Amniotic epithelial cell (primary cell): ENCODE measurements at regions not wholly inside any gene's neighbourhood (a gene's known extent, or its start where the extent isn't known, plus 50 kb on each side); places are given as distances from the start of the nearest gene placed in this dataset.

Experiments
- DNase-seq: peaks from one replicate; pipeline ENCODE4 v3.0.0-alpha.2; 2010; ENCODE audit warnings: low read depth

DNA sequence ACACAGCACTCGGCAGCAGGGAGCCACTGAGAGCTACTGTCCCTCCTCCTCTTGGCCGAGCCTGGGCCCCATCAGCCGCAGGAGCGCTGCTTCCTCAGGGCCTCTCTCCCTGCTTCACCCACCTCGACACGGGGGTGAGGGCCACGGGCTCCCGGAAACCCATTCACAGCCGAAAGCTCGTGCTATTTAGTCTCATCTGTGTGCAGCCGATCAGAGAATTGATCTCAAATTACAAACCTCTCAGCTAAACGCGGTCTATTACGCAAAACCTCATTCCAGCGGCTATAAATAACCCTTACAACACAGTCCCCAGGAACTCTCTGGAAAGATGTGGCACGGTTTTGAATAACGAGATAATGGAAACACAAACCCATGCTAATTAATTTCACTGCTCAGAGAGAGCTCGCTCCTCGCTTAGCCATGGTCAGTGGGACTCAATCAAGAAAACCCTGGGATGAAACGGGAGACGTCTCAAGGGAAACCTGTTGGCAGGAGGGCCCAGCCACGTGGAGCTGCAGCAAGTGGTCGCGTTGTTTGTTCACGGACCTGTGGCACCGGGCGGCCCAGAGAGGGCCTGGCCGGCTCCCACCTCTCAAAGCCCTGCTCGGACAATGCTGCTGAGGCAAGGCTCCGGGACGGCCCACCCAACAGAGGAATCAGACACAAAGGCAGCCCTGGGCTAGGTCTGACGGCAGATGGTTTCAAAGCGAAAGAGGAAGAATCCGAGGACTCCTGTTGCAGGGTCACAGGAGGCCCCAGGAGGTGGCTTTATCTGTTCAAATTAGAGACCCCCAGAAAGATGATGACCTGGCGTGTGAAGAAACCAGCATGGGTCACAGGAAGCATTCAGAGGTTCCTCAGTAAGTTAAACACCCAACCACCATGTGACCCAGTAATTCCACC lies 210.5 kb downstream of the CTTN start:
- DNase-seq: no peak

DNA sequence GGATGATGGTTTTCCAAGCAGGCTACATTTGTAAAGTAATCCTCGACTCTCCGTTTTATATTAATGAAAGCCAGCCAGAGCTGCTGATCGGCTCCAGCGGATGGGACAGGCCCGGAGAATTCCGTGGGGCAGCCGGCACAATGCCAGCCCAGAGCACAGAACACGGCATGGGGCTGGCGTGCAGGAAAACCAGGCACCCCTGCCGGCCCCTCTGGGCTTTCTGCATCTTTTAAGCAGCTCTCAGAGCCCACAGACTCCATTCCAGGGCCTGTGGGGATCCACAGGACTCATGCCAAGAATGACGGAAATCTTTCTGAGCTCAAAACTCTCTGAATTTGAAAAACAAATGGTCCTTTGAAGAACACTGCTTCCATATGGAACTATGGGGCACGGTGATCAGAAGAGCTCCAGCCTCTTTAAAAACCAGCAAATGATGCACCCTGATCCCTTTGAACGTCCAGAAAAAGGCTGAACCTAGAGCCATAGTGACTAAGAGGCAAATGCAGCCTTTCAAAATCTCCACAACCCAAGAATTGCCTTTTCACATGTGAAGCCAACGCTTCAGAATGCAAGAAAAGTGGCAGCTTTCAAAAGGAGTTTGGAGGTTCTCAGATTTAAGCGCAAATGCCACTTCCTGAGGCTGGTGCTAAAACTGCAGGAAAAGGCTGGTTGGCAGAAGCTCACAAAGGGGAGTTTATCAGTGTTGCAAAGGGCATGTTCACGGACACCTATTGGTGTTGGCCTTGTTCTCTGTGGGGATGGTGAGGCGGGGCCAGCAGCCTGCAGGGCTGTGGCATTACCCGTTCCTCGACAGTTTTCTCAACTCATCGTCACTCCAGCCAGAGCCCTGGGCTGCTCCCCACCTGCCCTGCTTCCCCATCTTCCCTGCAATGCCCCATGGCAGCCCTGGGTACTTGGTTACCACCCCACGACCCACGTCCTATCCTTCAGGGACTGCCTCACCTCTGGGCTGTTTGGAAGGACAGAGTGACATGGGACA lies 212.5 kb downstream of the CTTN start:
- DNase-seq: no peak

DNA sequence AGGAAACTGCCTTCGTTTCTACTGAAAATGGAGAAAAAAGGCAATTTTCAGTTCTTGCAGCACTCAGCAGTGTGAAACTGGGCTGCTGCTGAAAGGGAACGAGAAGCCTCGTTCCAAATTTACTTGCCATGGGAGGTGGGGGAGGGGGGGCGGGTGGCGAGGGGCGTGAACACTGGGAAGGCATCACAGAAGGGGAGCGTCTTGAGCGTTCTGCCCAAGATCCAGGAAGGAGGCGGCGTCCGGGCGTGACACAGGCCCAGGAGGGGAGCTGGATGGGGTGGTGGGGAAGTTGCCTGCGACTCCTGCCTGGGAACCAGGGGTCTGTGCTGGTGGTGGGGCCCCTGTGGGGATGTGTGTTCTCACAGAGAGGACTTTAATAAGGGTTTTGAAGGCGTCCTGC lies 213.5 kb downstream of the CTTN start:
- no peak for DNase-seq

GRCh38 chr11:70612459-70613141 lies 214.3 kb downstream of the CTTN start:
- no peak for DNase-seq

- DNase-seq: no peak
These were observed 215.8 kb downstream of the CTTN start for GRCh38 chr11:70614034-70614681.

DNA sequence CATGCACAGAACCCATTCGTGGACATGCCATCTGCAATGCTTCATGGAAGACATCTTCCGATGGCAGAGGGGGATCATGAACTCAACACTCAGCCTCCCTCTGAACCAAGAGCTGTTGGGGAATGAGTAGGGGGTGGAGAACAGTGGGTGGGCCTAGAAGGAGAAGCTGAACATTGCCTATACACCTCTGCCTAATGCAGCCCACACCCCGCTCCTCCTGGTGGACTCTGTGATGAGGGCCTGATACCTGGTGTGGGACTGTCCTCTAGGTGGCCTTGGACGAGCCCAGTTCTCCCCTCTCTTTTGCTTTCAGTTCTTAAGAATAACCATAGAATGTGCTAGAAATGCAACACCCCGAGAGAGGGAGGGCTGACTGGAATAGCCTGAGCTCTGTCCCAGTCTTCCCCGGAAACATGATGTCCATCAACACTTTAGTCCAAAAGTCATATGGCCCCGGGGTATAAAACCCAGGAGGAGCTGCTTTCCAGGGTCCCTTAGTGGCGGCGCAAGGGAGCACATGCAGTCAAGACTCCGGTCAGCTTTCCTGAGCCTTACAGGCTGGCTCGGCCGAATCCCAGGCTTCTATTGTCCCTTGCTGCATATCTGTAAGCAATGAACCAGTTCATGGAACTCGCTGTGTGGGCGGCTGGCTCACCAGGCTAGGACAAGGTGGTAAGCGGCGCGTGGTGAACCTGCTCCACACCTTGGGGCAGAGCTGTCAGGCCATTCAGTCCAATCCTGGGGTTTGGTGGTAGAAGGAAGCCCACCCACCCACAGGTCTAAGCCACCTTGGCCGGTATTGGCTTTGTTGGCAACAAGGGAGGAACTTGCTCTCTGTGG lies 216.9 kb downstream of the CTTN start:
- DNase-seq: no peak

- DNase-seq: no peak
These were observed 218.0 kb downstream of the CTTN start for GRCh38 chr11:70616317-70616716.

DNA sequence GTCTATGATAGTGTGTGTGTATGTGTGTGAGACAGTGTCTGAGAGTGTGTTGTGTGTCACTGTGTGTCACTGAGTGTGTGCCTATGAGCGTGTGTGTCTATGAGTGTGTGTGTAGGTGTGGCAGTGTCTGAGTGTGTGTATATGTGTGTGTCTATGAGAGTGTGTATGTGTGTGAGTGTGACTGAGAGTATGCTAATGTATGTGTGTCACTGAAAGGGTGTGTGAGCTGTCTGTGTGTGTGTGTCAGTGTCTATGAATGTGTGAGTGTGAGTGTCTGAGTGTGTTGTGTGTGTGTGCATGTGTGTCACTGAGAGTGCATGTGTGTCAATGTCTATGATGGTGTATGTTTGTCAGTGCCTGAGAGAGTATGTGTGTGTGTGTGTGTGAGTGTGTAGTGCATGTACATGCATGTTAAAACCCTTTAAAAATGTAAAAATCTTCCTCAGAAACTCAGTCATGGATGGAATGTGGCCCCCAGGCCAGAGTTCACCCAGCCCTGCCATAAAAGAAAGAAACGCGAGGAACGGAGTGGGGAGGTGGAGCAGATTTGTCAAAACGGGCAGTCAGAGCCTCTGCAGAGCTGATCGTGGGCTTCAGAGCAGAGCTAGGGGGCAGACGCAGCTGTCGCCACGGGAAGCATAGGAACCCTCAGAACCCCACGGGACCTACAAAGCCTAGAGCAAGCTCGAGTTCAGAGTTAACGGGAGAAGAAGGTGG lies 218.8 kb downstream of the CTTN start:
- no peak for DNase-seq

DNA sequence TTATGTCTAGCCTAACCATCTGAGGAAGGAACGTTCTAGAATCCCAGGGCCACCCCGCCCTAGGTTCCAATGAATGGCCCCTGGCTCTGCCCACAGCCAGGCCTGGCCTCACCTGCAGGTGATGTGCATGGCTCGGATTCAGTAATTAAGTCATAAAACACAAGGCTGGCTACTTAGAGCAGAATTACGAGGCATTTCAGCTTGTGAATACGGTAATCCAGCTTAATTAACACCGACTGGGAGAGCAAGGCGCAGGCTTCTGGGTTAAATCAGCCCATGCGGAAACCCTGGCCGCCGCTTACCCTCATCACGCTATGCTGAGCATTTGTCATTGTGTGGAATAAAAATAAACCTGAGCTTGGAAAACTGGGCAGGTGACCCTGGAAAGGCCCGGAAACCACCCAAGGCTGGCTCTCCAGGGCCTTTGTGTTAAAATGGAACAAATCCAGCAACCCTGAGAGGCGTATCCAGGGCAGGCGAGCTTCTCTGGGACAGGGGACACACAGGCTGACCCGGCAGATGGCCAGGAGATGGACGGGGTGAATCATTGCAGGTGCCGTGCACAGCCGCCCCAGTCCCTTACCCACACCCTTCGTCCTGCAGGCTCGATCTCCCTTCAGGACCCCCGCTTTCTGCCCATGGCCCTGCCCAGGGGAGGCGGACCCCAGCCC lies 220.2 kb downstream of the CTTN start:
- no peak for DNase-seq

DNA sequence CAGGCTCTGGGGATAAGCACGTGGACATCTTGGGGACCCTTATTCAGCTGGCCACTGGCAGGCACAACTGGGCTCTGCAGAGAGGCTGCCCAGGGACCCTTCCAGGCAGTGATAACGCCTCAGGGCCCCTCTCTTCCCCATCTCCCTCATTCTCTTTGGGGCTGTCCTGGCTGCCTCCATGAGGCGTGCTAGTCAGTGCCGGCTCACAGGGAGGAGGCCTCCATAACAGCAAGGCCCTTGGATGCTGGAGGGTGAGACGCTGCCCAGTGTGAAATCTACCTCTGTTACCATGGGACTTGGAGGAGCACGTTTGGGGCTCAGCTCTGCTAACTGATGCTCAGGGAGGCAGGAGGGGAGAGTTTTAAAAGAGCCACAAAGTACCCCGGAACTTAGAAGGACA lies 221.3 kb downstream of the CTTN start:
- no peak for DNase-seq

DNA sequence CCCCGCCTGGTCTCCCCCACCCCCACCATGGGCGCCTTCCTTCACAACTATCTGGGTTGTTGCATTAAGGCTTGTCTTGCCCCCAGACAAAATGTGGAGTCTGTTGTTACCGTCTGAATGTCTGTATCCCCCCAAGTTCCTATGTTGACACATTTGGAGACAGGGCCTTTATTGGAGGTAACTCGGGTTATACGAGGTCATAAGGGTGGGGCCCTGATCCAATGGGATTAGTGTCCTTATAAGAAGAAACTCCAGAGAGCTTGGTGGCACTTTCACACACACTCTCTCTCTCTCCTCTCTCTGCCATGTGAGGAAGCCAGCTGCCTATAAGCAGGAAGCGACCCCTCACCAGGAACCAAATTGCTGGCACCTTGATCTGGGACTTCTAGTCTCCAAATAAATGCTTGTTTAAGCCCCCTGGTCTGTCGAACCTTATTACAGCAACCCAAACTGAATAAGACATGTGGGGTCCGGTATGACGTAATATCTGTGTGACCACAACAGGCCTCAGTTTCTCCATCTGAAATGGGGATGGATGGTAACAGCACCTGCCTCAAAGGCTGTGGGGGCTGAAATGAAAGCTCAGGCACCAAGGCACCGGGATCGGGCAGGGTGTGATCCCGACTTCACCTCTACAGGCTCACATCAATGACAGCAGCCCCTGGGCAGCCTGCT lies 222.3 kb downstream of the CTTN start:
- DNase-seq: no peak

GRCh38 chr11:70621241-70621640 lies 222.9 kb downstream of the CTTN start:
- no peak for DNase-seq

GRCh38 chr11:70622091-70622490 lies 223.8 kb downstream of the CTTN start:
- DNase-seq: no peak

DNA sequence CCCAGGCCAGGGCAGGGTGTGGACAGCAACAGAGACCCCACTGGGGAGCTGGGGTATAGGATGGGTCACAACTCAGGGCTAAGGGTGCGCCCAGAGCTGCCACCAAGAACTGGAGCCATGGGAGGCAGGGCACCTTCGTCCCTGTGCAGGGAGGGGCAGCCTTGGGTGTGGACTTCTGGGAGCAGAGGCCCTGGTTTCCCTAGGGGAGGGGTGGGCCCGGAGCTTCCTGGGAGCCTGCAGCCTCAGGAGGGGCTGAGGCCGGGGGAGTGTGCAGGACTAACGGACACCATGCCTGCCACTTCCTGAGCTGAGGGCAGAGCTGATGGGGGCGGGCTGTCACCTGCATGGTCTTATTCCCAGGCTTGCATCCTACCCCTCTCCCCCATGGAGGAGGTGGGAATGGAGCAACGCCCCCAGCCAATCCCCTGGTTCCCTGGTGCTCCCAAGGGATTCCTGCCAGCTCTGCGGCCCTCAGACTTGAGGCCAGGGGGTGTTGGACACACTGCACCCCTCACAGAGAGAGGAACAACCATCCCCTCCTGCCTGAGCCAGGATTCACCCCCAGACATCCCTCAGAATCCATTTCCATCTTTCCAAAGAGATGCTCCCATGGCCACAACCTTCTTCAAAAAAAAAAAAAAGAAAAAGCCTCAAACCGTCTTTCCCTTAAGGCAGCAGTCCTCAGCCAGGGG lies 225.7 kb downstream of the CTTN start:
- DNase-seq: no peak

- DNase-seq: no peak
These were observed 226.3 kb downstream of the CTTN start for GRCh38 chr11:70624598-70624993.

- no peak for DNase-seq
These were observed 226.7 kb downstream of the CTTN start for GRCh38 chr11:70625051-70625450.

DNA sequence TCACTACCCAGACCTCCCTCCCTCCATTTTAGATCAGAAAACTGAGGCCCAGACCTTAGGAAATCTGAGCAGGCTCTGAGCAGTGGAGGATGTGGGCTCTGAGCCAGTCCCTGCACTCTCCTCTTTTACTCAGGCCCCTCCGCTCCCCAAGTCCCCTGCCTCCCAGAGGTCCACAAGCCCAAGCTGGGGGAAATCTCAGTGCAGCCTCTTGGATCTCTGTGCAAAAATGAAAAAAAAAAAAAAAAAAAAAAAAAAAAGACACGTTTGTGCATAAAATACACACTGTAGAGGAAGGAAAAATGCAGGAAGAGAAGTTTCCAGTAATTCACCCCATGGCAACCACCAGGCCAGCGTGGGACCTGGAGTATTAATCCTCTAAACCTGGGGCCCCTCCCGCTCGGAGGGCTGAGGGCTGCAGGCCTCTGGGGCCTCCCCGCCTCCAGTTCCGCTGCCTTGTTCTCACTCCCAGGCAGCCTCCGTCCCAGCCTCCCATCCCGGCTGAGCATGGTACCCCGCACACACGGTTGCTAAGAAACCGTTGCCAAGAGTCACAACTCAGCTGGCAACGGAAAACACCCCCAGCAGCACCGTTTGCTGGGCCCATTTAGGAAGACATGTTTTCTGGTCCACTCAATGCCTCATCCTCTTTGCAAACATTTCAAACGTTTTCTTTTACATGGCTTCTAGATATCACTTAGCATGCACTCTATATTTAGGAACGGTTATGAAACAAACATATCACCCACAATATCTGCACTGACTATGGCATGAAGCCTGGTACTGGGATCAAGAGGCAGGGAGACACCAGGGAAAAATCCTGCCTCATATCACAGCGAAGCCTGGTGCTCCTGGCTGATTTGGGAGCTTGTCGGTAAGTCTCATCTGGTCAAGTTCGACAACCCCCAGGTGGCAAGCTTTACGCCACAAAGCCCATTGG lies 227.5 kb downstream of the CTTN start:
- DNase-seq: no peak
